ENCODE measurements at regions not wholly inside any gene's neighbourhood (a gene's known extent, or its start where the extent isn't known, plus 50 kb on each side); places are given as distances from the start of the nearest gene placed in this dataset.

DNA sequence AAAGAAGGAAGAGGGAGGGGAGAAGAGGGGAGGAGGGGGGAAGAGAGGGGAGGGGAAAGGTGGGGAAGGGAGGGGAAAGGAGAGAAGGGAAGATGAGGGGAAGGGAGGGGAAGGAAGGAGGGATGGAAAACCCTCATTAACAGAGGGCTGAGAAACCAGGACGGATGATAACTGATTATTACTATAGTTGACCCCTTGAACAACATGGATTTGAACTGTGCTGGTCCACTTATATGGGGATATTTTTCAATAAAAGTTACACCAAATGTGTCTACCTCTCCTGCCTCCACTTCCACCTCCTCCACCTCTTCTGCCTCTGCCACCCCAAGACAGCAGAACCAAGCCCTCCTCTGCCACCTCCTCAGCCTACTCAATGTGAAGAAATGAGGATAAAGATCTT lies 184.1 kb upstream of the ARID1B start:
- no peak overlapping the region for H3K27ac ChIP-seq
- intact Hi-C loops (cut with DNase I; ENCODE audit: low total_unique reads) (no loop called here), in situ Hi-C loops (cut with MboI; ENCODE audit: low pct_ligation_motif_present in 1 of 4, low pct_unique_long_range_greater_than_20kb in 1 of 4, low sequenced_read_pairs in 3 of 4) (no loop called here)
- TF ChIP-seq POLR2A (IDR thresholded peaks at IDR 0.05) (no peak), EP300 (IDR thresholded peaks at IDR 0.05; ENCODE audit: low read depth) (no peak)
- H3K9me3 ChIP-seq = no peaks in the 10 kb centered on the region
- DNase-seq = no peak
- H3K4me3 ChIP-seq = no peak overlapping the region
- no peaks in the 10 kb centered on the region for H3K36me3 ChIP-seq
- WGBS, 2 donors (ENCODE audit: low coverage in 1 of 2) = 75 to 83% methylated on average over 1 of the region's 1 CpG
- no peaks in the 10 kb centered on the region for H3K4me1 ChIP-seq
- no peaks in the 10 kb centered on the region for H3K27me3 ChIP-seq

DNA sequence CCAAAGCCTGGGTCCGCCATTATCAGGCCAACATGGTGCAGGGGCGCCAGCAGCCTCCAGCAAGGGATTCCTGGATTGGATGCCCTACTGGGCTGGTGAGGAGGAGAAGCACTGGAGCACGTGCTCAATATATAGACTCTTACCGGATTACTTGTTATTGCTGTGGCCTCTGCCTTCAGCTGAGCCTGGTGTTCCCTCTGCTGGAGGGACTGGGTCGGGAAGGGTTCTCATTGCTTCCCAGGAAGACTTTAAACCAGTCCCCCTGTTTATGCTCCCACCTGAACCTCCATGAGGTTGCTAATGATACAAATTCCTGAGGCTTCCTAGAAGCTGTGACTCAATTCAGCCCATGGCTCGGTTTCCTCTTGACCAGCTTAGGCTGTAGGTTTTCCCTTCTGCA lies 186.7 kb upstream of the ARID1B start:
- in situ Hi-C loops (cut with MboI; ENCODE audit: low pct_ligation_motif_present in 1 of 4, low pct_unique_long_range_greater_than_20kb in 1 of 4, low sequenced_read_pairs in 3 of 4) = no loop called here
- Histone ChIP-seq H3K4me3 (no peak overlapping the region), H3K27ac (no peak overlapping the region), H3K9me3 (no peaks in the 10 kb centered on the region), H3K36me3 (no peaks in the 10 kb centered on the region), H3K27me3 (no peaks in the 10 kb centered on the region), H3K4me1 (no peaks in the 10 kb centered on the region)
- DNase-seq = no peak
- intact Hi-C loops (cut with DNase I; ENCODE audit: low total_unique reads) = no loop called here
- TF ChIP-seq POLR2A (IDR thresholded peaks at IDR 0.05) = no peak
- WGBS, 2 donors (ENCODE audit: low coverage in 1 of 2) = 96% methylated on average over 5 of the region's 6 CpGs; no CpG with 5 or more reads in 1 of the 2 donors

DNA sequence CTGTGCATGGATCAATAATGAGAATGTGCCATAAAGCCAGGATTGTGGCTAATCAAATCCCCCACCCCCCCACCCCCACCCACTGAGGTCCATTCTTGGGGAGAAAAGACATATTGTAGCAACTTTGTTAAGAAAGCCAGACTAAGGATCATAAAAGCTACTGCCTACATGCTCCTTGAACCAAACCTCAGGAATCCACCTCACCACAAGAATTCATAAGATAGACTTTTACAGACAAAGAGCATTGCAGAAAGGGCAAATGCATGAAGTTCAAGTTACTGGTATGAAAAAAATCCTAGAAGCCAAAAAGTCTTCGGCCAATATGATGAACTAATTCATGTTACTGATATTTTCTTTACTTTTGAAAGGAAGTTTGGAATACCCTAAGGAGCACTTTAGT lies 187.9 kb upstream of the ARID1B start:
- Histone ChIP-seq H3K9me3 (no peaks in the 10 kb centered on the region), H3K36me3 (no peaks in the 10 kb centered on the region), H3K4me1 (no peaks in the 10 kb centered on the region), H3K4me3 (no peak overlapping the region), H3K27me3 (no peaks in the 10 kb centered on the region), H3K27ac (no peak overlapping the region)
- in situ Hi-C loops (cut with MboI; ENCODE audit: low pct_ligation_motif_present in 1 of 4, low pct_unique_long_range_greater_than_20kb in 1 of 4, low sequenced_read_pairs in 3 of 4) (no loop called here), intact Hi-C loops (cut with DNase I; ENCODE audit: low total_unique reads) (no loop called here)
- TF ChIP-seq POLR2AphosphoS5 (IDR thresholded peaks at IDR 0.05) (no peak), EP300 (IDR thresholded peaks at IDR 0.05; ENCODE audit: low read depth) (no peak), POLR2A (IDR thresholded peaks at IDR 0.05) (no peak)
- TF ChIP-seq, protein P1, sequence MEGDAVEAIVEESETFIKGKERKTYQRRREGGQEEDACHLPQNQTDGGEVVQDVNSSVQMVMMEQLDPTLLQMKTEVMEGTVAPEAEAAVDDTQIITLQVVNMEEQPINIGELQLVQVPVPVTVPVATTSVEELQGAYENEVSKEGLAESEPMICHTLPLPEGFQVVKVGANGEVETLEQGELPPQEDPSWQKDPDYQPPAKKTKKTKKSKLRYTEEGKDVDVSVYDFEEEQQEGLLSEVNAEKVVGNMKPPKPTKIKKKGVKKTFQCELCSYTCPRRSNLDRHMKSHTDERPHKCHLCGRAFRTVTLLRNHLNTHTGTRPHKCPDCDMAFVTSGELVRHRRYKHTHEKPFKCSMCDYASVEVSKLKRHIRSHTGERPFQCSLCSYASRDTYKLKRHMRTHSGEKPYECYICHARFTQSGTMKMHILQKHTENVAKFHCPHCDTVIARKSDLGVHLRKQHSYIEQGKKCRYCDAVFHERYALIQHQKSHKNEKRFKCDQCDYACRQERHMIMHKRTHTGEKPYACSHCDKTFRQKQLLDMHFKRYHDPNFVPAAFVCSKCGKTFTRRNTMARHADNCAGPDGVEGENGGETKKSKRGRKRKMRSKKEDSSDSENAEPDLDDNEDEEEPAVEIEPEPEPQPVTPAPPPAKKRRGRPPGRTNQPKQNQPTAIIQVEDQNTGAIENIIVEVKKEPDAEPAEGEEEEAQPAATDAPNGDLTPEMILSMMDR (IDR thresholded peaks at IDR 0.05) = no peak
- 82 to 92% methylated on average over 1 of the region's 1 CpG for WGBS, 2 donors (ENCODE audit: low coverage in 1 of 2)
- no peak for DNase-seq

- Histone ChIP-seq H3K27ac (no peak overlapping the region), H3K4me3 (no peak overlapping the region), H3K27me3 (no peaks in the 10 kb centered on the region), H3K36me3 (no peaks in the 10 kb centered on the region), H3K4me1 (no peaks in the 10 kb centered on the region), H3K9me3 (no peaks in the 10 kb centered on the region)
- WGBS, 2 donors (ENCODE audit: low coverage in 1 of 2) = 83% methylated on average over 3 of the region's 3 CpGs; no CpG with 5 or more reads in 1 of the 2 donors
- no peak for TF ChIP-seq POLR2AphosphoS5 (IDR thresholded peaks at IDR 0.05)
- TF ChIP-seq POLR2A (IDR thresholded peaks at IDR 0.05) = no peak
- TF ChIP-seq, protein P1 (IDR thresholded peaks at IDR 0.05) = no peak
- TF ChIP-seq EP300 (IDR thresholded peaks at IDR 0.05; ENCODE audit: low read depth) = no peak
- intact Hi-C loops (cut with DNase I; ENCODE audit: low total_unique reads) = no loop called here
- DNase-seq = no peak
- in situ Hi-C loops (cut with MboI; ENCODE audit: low pct_ligation_motif_present in 1 of 4, low pct_unique_long_range_greater_than_20kb in 1 of 4, low sequenced_read_pairs in 3 of 4) = no loop called here
These were observed 189.4 kb upstream of the ARID1B start for GRCh38 chr6:156587751-156588301.

- TF ChIP-seq EP300 (IDR thresholded peaks at IDR 0.05; ENCODE audit: low read depth) (no peak), POLR2AphosphoS5 (IDR thresholded peaks at IDR 0.05) (no peak), POLR2A (IDR thresholded peaks at IDR 0.05) (no peak)
- TF ChIP-seq, protein P1 (IDR thresholded peaks at IDR 0.05) = no peak
- Histone ChIP-seq H3K9me3 (no peaks in the 10 kb centered on the region), H3K4me3 (no peak overlapping the region), H3K36me3 (no peaks in the 10 kb centered on the region), H3K27ac (no peak overlapping the region), H3K4me1 (no peaks in the 10 kb centered on the region), H3K27me3 (no peaks in the 10 kb centered on the region)
- in situ Hi-C loops (cut with MboI; ENCODE audit: low pct_ligation_motif_present in 1 of 4, low pct_unique_long_range_greater_than_20kb in 1 of 4, low sequenced_read_pairs in 3 of 4) = no loop called here
- intact Hi-C loops (cut with DNase I; ENCODE audit: low total_unique reads) = no loop called here
- no peak for DNase-seq
These were observed 190.1 kb upstream of the ARID1B start for GRCh38 chr6:156587071-156587470.
